Brain microvascular endothelial cell (primary cell): ENCODE measurements at regions not wholly inside any gene's neighbourhood (a gene's known extent, or its start where the extent isn't known, plus 50 kb on each side); places are given as distances from the start of the nearest gene placed in this dataset.

ENCODE experiments used
- DNase-seq: peaks from one replicate; pipeline ENCODE4 v3.0.0-alpha.2; 2020
- H3K27ac ChIP-seq: fragments of 250-450 bp; sonication (Bioruptor Pico); 2 replicates; pipeline ENCODE4 v1.5.1; 2020; ENCODE audit warnings: mild to moderate bottlenecking, moderate library complexity
- H3K27me3 ChIP-seq: fragments of 250-450 bp; sonication (Bioruptor Pico); replicated peaks from 2 replicates; pipeline ENCODE4 v1.5.1; 2020; ENCODE audit warnings: mild to moderate bottlenecking
- H3K36me3 ChIP-seq: fragments of 250-450 bp; sonication (Bioruptor Pico); replicated peaks from 2 replicates; pipeline ENCODE4 v1.5.1; 2020; ENCODE audit warnings: mild to moderate bottlenecking
- H3K4me3 ChIP-seq: 2 replicates; pipeline ENCODE4 v1.5.1; 2011; ENCODE audit warnings: low read depth, mild to moderate bottlenecking, control low read depth, low read length, moderate library complexity
- CTCF ChIP-seq: IDR thresholded peaks from 2 replicates; pipeline ENCODE4 v1.5.1; 2011; ENCODE audit warnings: low read depth, mild to moderate bottlenecking, moderate library complexity, low read length, control low read depth, inconsistent platforms; ENCODE audit errors: missing control alignments
- in situ Hi-C: cut with HindIII; loops from 2 replicates; pipeline ENCODE4 v1.10.0; 2017; ENCODE audit warnings: low sequenced_read_pairs, low pct_ligation_motif_present

- no peaks in the 10 kb centered on the region for H3K36me3 ChIP-seq
- no peak overlapping the region for H3K27ac ChIP-seq
- no peak for TF ChIP-seq CTCF
- H3K4me3 ChIP-seq: no peak overlapping the region
- no peak for DNase-seq
- in situ Hi-C loops: no loop called here
- no peaks in the 10 kb centered on the region for H3K27me3 ChIP-seq
Observed at GRCh38 chr15:81954158-81954783, 91.5 kb downstream of the MEX3B start.

- H3K36me3 ChIP-seq: no peaks in the 10 kb centered on the region
- no peak for TF ChIP-seq CTCF
- in situ Hi-C loops: no loop called here
- no peak overlapping the region for H3K4me3 ChIP-seq
- no peak overlapping the region for H3K27ac ChIP-seq
- peak; percentile 63 for DNase-seq
- H3K27me3 ChIP-seq: no peaks in the 10 kb centered on the region
Observed at GRCh38 chr15:81950841-81951414, 94.9 kb downstream of the MEX3B start.

GRCh38 chr15:81948751-81949150, 97.1 kb downstream of the MEX3B start:
- in situ Hi-C loops: no loop called here
- no peaks in the 10 kb centered on the region for H3K36me3 ChIP-seq
- DNase-seq: peak; percentile 34
- H3K27me3 ChIP-seq: no peaks in the 10 kb centered on the region
- no peak overlapping the region for H3K4me3 ChIP-seq
- H3K27ac ChIP-seq: no peak overlapping the region
- no peak for TF ChIP-seq CTCF

GRCh38 chr15:81948222-81948621, 97.6 kb downstream of the MEX3B start:
- no peak for DNase-seq
- in situ Hi-C loops: no loop called here
- H3K27me3 ChIP-seq: no peaks in the 10 kb centered on the region
- no peak overlapping the region for H3K27ac ChIP-seq
- no peak for TF ChIP-seq CTCF
- no peak overlapping the region for H3K4me3 ChIP-seq
- no peaks in the 10 kb centered on the region for H3K36me3 ChIP-seq

- Histone ChIP-seq H3K27me3 (no peaks in the 10 kb centered on the region), H3K27ac (peak overlapping the region; percentile 22), H3K4me3 (no peak overlapping the region), H3K36me3 (no peaks in the 10 kb centered on the region)
- in situ Hi-C loops: no loop called here
- DNase-seq: peak; percentile 64
- TF ChIP-seq CTCF: no peak
Observed at GRCh38 chr15:81947548-81947947, 98.3 kb downstream of the MEX3B start.
